GM19455 (cell line): ENCODE measurements at regions not wholly inside any gene's neighbourhood (a gene's known extent, or its start where the extent isn't known, plus 50 kb on each side); places are given as distances from the start of the nearest gene placed in this dataset.
"Not testable (repeated sequence)": the region's sequence is repeated elsewhere in the genome, so short reads cannot be mapped to it uniquely, and the experiment has no call there.

Experiments used
- ATAC-seq: cut with Tn5 transposase; IDR thresholded peaks from one replicate; pipeline ENCODE4 v1.9.1; 2021; ENCODE audit not compliant: unreplicated experiment

DNA sequence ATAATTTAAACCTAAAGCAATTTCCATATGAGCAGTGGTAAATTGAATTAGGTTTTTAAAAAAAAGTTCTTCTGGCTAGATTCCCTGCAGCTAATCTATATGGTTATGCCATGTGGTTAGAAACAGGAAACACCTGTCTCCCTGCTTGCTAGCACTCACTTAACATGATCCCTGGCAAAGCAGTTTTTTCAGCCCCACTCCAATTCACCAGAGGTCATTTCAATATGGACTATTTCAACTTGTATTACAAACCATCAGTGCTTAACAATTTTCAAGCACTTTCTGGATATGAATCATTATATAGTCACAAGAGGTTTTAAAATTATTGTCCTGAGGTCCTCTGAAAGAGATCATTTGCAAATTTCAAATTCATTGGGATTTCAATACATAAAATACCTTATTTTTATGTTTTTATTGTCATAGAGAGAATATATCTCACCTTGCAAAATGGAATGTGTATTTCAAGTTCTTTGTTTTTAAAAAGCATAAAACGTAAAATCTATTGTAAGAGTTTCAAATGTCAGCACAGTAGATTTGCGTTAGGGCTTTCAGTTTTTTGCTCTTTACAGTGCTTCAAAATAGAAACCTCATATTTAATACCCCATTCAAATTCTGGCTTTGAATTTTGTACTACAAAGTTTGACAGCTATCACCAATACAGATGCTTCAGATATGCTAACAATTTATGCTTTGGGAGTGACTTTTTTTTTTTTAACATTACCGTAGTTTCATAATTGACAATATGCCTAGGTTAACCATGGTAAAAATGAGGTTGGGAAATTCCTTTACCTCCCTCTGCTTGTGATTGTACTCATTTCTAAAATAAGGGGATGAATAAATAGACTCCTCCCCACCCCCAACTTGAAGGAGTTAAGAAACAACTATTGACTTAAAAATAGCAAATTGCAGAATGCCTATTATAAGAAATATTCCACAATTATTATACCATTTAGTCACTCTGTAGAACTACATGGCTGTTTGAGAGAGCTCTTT lies 117.5 kb upstream of the HGF start:
- ATAC-seq: peak; percentile 53

DNA sequence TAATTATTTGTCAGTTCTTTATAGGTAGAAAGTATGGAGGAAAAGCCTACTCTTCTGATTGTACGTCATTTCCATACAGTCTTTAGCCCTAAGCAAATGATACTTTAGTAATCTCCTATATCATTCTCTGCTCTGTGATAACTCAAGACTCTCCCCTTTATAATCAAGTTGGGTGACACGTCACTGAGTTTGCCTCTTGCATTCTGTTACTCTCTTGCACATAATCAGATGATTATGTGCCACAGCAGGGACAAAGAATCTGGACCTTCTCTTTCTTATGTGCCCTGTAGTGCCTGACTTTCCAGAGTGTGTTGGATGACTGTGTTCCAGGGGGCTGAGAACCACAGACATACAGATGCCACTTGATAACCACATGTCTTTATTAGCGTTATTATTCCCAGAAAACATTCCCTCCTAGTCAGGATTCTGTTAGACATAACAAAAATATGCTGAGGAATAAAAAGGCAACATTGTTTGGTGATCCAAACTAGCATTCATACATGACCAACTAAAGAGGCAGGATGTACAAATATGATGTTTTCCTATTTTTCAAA lies 116.4 kb upstream of the HGF start:
- no peak for ATAC-seq

DNA sequence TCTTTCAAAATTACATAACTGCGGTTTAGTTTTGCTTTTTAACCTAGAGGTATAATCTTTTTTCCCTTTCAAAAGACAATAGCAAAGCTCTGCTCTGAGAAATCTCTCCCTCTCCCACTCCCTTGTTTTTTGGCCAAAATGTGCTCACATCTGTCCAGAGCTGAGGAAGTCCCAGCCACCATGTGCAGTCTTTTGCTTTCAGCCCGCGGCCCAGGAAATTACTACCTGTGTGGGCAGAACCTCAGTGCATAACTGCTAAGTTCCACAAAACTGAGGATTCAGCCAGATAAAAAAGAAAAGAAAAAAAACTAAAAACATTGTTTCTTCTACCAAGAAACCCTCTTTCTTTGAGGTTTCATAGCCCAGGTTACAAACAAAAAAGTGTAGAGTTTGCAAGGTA lies 115.0 kb upstream of the HGF start:
- ATAC-seq: no peak

DNA sequence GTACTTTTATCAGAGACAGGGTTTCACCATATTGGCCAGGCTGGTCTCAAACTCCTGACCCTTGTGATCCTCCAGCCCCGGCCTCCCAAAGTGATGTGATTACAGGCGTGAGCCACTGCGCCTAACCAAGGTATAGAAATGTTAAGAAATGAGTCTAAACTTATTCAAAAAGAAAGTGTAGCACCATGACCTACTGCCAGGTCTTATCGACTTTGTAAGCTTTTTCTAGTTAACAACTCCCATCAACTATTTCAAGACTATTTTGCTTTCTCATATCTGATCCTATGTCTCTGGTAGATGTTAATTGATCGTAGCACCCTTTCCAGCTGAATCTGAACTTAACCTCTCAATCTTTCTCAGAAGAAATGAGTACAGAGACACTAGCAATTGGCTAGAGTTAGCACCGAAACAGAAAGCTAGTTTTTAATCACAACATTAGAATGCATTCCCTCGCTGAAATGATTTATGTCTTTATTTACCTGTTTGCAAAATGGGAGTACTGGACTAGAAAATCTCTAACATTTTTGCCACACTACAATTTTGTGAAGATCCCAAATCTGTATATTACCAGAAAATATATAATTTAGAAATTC lies 114.0 kb upstream of the HGF start:
- no peak for ATAC-seq

DNA sequence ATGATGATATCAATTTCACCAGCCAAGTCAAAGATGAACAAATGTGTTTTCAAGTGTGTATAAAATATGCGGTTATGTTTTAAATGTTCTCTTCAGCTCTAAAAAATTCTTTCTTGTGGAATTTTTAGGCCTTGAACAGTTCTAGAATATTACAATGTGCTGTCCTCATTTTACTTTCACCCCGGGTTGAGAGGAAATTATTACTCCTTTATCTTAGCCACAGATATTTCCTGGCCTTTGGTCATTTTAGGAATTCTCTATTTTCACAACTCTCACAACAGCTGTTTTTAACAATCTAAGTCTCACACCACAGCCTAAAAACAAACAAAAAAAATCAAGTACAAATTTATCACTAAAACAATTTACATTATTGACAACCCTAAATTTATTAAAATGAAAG lies 112.2 kb upstream of the HGF start:
- no peak for ATAC-seq

DNA sequence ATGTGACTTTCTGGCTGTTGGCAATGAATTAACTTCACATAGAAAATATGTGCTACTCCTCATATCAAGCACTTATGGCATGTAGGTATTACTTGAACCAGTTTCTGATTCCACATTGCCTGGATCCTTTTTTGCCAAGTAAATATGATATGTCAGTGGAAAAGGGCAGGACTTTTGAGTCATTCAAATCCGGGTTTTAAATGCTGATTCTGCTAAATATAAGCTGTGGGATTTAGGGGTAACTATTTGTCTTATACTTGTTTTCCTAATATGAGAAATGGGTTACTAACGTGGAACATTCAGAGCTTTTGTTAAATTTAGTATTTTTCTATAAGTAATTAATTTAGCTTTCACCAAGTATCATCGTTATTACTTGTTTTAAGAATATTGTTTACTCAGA lies 108.0 kb upstream of the HGF start:
- no peak for ATAC-seq

DNA sequence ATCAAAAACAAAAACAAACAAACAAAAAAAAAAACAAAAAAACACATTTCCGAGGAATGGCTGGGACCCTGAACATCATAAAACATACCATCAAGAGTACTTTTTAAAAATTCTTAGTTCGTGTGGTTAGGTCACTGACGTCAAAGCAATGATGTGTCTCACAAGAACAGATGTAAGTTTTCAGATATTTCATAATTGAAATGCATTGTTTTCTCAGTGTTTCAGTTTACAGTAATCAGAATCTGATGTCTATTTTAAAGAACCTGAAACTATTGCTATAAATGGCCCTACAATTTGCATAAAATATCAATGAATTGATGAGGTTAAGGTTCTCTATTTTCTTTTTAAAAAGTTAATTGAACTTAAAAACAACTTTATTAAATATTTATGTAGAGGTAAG lies 103.7 kb upstream of the HGF start:
- ATAC-seq: peak; percentile 50

DNA sequence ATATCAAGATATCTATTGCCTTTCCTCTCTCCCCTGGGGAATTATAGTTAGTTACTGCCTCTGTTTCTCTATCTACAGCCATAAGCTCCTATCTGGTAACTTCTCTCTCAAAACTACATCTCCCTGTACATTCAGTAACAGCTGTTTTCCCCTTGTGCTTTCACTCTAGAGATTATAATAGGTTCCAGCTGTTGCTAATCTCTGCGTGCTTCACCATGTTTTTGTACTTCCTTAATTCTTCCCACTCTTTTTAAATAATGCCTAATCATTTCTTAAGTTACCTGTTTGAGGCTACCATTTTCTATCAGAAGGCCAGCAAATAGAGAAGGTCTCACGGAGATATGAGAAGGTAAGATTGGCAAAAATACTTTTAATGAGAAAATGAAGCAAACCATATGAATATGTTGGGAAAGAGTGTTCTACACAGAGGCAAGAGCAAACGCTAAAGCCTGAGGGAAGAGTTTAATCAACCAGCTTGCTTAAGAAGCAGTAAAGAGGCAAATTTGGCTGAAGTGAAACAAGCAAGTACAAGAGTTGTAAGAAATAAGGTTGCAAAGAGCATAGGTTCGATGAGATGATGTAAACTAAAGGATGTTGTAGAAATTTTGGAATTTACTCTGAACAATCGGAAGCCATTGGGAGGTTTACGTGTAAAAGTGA lies 101.9 kb upstream of the HGF start:
- no peak for ATAC-seq

DNA sequence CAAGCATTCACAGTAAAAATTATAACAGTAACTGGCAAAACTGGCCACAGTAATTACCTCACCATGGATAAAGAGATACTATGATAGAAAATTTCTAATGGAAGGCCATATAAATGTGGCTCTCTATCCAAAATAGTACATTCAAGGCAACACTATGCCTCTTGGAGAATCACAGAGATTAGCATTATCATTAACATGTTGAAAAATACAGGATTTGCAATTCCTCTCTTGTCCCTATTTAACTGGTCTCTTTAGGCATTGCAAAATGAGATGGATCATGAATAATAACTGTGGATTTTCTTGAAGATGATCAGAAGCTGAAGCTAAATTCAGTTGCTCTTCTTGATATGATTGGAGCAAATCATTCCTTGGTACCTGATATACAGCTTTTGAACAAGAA lies 100.8 kb upstream of the HGF start:
- no peak for ATAC-seq

DNA sequence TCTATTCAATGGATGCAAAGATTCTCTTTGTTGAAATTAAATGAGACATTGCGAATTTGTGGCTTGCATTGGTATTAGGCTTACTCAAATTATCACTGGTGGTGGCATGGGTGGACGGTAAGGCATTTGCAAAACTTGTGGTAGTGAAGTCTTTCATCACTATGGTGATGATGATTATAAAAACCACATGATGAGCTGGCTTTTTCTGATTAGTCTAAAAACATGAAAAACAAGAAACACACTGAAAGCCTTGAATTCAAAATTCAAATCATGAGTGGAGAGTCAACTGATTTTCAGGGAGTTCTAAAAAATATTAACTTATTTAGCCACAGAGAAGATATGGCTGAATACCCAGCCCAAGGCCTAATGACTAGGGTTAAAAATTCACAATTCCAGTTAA lies 99.8 kb upstream of the HGF start:
- no peak for ATAC-seq

DNA sequence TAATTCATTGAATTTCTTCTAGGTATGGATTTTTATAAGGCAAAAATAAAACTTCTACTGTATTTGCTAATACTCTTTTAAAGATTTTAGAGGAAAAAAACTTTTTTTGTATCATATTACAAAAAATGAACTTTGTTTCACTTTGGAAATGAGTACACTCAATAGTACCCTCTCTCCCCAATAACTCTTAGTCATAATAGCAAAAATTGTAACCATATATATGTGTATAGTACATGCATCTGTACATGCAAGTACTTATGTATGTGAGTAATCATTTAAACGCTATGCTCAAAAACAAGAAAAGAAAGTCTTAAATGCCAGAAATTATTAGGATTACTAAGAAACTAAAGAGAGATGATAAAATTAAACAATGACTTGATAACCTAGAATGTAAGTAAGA lies 95.9 kb upstream of the HGF start:
- ATAC-seq: no peak

DNA sequence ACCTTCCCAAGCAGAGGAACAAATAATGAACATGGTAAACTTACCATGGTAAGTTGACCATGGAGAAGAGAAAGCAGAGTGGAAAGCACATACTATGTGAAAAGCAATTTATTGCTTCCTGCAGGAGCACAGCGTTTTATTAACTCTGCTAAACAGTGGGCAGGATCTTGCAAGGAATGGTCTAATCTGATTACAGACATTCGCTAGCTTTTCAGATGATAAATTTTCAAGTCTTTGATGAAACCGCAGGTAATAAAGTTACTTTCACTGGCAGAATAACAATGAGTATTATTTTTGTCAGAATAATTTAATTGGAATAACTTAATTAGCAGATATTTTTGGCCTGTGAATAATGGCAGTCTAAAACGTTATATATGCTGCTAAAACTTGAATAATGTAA lies 89.6 kb upstream of the HGF start:
- no peak for ATAC-seq

DNA sequence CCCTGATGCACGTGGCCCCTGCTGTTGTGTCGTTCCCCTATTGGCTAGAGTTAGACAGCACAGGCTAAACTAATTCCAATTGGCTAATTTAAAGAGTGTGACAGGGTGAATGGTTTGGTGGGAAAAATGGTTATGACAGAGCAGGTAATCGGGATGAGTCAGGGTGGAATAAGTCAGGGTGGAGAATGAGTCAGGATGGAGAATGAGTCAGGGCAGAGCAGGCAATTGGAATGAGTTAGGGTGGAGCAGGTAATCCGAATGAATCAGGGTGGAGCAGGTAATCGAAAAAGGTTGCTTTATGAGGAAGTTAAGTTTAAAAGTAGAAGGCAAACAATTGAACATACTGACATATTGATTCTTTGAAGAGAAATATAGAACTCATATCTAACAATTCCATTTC lies 89.0 kb upstream of the HGF start:
- not testable (repeated sequence) for ATAC-seq

DNA sequence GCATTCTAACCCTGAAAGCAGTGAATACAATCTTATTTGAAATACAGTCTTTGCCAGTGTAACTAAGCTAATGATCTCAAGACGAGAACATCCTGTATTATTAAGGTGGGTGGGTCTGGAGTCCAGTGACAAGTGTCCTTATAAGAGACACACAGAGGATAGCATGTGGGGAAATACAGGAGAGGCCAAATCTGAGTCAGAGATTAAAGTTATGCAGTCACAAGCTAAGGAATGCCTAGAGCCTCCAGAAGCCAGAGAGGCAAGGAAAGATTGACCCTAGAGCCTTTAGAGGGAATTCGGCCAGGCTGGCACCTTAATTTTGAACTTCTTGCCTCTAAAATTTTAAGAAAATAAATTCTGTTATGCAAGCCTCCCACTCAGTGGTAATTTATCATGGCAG lies 87.5 kb upstream of the HGF start:
- ATAC-seq: no peak

DNA sequence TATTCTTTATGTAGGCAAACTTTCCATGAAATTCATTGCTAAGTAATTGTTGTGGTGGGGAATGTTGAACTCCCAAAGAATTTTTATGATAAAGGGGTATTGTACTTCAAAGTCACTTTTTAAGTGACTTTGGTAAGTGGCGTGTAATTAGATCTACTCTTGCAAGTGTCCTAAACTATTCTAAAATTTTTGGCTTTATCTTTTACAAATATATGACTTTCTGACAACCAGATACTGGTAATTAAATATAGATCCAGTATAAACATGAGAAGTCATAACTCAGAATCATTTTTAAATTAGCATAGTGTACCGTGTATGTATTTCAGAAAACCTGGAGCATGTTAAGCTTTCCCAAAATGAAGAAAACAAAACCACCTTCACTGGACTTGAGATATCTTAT lies 84.7 kb upstream of the HGF start:
- no peak for ATAC-seq

DNA sequence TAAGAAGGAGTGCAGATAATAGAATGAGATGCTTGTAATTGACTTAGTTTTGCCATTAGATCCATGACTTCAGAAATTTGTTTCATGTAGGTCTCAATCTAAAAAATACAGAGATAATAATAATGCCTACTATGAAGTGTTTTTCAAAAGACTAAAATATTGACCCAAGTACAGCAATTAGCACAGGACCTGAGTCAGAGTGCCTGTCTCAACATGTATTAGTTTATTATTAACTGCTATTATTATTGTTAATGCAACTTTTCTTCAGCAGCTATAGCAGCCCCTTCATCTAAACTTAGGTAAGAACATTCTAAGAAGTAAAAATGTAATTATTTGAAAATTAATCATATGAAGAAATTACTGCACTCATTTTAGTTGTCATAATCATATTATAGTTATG lies 82.9 kb upstream of the HGF start:
- no peak for ATAC-seq

DNA sequence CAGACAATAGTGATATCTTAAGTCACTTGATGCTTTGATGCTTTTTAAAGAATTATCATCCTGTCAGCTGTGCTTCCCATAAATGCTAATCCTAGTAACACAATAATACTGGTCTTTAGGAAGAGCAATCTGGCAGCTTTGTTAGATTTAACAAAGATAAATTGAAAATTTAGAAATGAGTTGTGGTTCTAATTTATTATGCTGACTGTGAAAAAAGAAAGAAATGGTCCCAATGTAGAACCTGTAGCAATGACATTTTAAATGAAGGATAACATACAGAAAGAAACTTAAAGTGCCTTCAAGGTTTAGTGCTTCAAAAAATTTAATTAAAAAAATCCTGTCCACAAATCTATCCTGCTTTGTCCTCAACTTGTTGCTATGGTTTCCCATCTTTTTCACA lies 81.6 kb upstream of the HGF start:
- no peak for ATAC-seq

DNA sequence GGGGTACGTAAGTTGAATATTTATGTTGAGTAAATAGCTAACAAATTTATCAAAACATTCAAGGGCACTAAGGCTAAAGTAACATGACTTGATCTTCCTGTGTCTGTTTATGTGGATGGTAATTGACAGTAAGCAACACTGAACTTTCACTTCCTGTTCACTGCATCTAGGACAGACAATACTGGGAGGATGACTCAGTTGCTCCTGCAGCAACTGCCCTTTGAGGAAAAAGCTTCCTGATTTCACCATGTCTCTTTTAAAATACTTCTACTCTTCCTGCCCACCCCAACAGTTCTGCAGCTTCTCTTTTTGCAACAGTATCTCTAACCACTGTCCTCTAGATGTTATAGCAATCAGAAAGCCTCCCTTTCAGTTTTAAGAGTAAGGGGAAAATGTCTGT lies 76.6 kb upstream of the HGF start:
- ATAC-seq: no peak

DNA sequence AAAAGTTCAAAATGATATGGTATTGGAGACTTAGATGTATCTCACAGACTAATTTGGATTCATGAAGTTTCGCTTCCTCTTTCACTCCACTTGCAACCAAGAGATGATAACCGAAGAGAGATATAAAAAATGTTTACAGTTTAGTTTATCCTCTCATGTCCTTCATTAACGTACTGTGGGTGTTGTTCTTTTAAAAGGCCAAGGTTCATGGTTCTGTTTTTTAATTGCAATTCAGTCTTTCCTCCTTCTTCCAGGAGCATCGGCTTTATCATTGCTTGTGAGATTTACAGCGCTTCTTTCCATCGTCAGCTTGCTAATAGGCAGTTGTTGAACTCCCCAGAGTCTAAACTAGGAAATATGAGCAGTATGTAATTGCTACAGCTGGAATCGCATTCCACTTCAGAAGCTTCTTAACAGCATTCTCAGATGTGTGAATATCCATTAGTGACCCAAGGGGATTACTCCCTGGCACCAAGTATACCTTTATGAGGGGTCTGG lies 75.9 kb upstream of the HGF start:
- ATAC-seq: peak; percentile 65

DNA sequence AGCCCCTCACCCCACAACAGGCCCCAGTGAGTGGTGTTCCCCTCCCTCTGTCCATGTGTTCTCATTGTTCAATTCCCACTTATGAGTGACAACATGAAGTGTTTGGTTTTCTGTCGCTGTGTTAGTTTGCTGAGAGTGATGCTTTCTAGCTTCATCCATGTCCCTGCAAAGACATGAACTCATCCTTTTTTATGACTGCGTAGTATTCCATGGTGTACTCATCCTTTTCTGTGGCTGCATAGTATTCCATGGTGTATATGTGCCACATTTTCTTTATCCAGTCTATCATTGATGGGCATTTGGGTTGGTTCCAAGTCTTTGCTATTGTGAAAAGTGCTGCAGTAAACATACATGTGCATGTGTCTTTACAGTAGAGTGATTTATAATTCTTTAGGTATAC lies 73.8 kb upstream of the HGF start:
- ATAC-seq: not testable (repeated sequence)

DNA sequence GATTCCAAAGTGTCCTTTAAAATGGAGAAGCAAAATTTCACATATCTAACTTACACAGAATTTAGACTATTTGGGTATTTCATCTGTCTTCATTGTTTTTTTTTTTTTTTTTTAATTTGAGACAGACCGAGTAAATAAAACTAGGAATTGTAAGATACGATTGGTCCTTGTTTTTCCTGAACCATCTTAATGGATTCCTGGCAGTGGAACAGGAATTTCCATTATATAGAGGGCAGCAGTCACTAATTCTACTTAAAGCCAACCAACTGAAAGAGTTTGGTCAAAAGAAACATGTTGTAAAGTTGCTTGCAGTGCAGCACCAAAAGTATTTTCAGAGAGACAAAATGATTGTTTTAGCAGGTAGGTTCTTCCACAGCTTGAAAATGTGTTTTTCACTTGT lies 72.5 kb upstream of the HGF start:
- ATAC-seq: no peak
